Endodermal cell (in vitro differentiated cells): ENCODE measurements at regions not wholly inside any gene's neighbourhood (a gene's known extent, or its start where the extent isn't known, plus 50 kb on each side); places are given as distances from the start of the nearest gene placed in this dataset.

Experiments used
- DNase-seq: peaks from one replicate; pipeline ENCODE4 v3.0.0-alpha.2; 2017
- H3K27ac ChIP-seq: 2 replicates; pipeline ENCODE4 v1.5.1; 2013; ENCODE audit warnings: mild to moderate bottlenecking, low read depth, low read length, moderate library complexity
- H3K27me3 ChIP-seq: 2 replicates; pipeline ENCODE4 v1.6.1; 2013; ENCODE audit warnings: mild to moderate bottlenecking, low read length, moderate library complexity; ENCODE audit not compliant: insufficient read depth, control insufficient read depth, poor library complexity, severe bottlenecking
- H3K36me3 ChIP-seq: 2 replicates; pipeline ENCODE4 v1.7.0; 2013; ENCODE audit warnings: mild to moderate bottlenecking, low read length, moderate library complexity; ENCODE audit not compliant: control insufficient read depth, insufficient read depth
- H3K4me1 ChIP-seq: one replicate; pipeline ENCODE4 v1.7.0; 2013; ENCODE audit warnings: low read length; ENCODE audit not compliant: control insufficient read depth, insufficient read depth
- H3K4me3 ChIP-seq: 2 replicates; pipeline ENCODE4 v1.5.1; 2013; ENCODE audit warnings: mild to moderate bottlenecking, low read length, moderate library complexity
- H3K9ac ChIP-seq: 2 replicates; pipeline ENCODE4 v1.6.1; 2013; ENCODE audit warnings: mild to moderate bottlenecking, low read length, moderate library complexity; ENCODE audit not compliant: poor library complexity, severe bottlenecking; ENCODE audit errors: extremely low read depth
- H3K9me3 ChIP-seq: 2 replicates; pipeline ENCODE4 v1.6.1; 2013; ENCODE audit warnings: mild to moderate bottlenecking, low read length, moderate library complexity; ENCODE audit not compliant: control insufficient read depth
- H3K27ac Mint-ChIP-seq: 2 replicates; pipeline ENCODE4 v1.8.0; 2020; ENCODE audit warnings: mixed read lengths
- H3K27me3 Mint-ChIP-seq: 2 replicates; pipeline ENCODE4 v1.8.0; 2021; ENCODE audit warnings: mild to moderate bottlenecking, mixed read lengths; ENCODE audit not compliant: insufficient read depth
- H3K36me3 Mint-ChIP-seq: 2 replicates; pipeline ENCODE4 v1.8.0; 2020; ENCODE audit warnings: low read depth, mixed read lengths
- H3K4me1 Mint-ChIP-seq: 2 replicates; pipeline ENCODE4 v1.8.0; 2020; ENCODE audit warnings: mixed read lengths
- H3K4me3 Mint-ChIP-seq: 2 replicates; pipeline ENCODE4 v1.8.0; 2020; ENCODE audit warnings: mild to moderate bottlenecking, moderate library complexity, mixed read lengths
- H3K9me3 Mint-ChIP-seq: 2 replicates; pipeline ENCODE4 v1.8.0; 2020; ENCODE audit warnings: mild to moderate bottlenecking, mixed read lengths
- WGBS, 2 experiments: methylation state at CpG; one replicate each; pipeline versions ENCODE4 v1.1.5 to v1.1.7; 2013; ENCODE audit warnings: missing lambda C conversion rate in 2 of 2, mixed read lengths in 1 of 2; ENCODE audit not compliant: insufficient coverage in 1 of 2, insufficient read length in 1 of 2; 5-methylcytosine and 5-hydroxymethylcytosine counted together
- TF ChIP-seq, protein P1 (sequence below): fragments of 200-600 bp; sonication (generic); conservative IDR thresholded peaks from 2 replicates; pipeline ENCODE4 v1.5.0; 2021; ENCODE audit warnings: antibody characterized with exemption, mild to moderate bottlenecking

DNA sequence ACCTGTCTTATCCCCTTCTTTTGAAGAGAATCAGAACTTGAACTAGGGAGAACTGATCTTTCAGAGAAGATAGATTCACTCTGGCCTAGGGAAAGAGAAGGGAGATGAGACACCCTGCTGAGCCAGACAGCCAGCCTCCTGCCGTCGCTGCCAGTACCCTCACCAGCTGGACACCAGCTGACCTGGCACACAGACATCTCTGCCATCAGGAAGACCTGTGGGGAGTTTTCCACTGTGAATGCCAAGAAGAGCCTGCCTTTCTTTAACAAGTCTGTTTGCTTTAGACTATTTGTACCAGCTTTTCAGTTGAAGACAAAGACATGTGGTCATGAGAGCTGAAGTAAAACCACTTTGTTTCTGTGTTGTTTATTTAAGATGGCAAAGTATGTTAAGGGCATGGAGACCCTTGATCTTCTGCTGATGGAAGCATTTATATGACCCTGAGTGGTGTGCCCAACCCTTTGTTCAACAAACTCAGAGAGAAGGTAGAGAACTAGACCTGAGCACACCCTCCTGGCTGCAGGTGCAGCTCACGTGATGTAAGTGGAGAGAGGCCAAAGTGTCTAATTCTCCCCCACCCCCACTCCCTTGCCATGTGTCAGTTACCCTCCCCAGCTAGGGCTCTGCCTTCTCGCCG is 82.3 kb upstream of the SLC24A3 start:
- Mint-ChIP-seq H3K4me3 (no peak overlapping the region), H3K4me1 (no peaks in the 10 kb centered on the region), H3K36me3 (no peaks in the 10 kb centered on the region), H3K9me3 (peaks cover under 1% of the 10 kb centered on the region), H3K27me3 (no peaks in the 10 kb centered on the region), H3K27ac (no peak overlapping the region)
- no peaks in the 10 kb centered on the region for H3K4me1 ChIP-seq
- no peak for DNase-seq
- TF ChIP-seq, protein P1, sequence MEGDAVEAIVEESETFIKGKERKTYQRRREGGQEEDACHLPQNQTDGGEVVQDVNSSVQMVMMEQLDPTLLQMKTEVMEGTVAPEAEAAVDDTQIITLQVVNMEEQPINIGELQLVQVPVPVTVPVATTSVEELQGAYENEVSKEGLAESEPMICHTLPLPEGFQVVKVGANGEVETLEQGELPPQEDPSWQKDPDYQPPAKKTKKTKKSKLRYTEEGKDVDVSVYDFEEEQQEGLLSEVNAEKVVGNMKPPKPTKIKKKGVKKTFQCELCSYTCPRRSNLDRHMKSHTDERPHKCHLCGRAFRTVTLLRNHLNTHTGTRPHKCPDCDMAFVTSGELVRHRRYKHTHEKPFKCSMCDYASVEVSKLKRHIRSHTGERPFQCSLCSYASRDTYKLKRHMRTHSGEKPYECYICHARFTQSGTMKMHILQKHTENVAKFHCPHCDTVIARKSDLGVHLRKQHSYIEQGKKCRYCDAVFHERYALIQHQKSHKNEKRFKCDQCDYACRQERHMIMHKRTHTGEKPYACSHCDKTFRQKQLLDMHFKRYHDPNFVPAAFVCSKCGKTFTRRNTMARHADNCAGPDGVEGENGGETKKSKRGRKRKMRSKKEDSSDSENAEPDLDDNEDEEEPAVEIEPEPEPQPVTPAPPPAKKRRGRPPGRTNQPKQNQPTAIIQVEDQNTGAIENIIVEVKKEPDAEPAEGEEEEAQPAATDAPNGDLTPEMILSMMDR = no peak
- no peaks in the 10 kb centered on the region for H3K36me3 ChIP-seq
- H3K4me3 ChIP-seq = no peak overlapping the region
- H3K9me3 ChIP-seq = no peaks in the 10 kb centered on the region
- WGBS, 2 experiments = 75 to 94% methylated on average over 3 to 5 of the region's 5 CpGs
- H3K27ac ChIP-seq = no peak overlapping the region
- no peaks in the 10 kb centered on the region for H3K27me3 ChIP-seq
- no peak overlapping the region for H3K9ac ChIP-seq

DNA sequence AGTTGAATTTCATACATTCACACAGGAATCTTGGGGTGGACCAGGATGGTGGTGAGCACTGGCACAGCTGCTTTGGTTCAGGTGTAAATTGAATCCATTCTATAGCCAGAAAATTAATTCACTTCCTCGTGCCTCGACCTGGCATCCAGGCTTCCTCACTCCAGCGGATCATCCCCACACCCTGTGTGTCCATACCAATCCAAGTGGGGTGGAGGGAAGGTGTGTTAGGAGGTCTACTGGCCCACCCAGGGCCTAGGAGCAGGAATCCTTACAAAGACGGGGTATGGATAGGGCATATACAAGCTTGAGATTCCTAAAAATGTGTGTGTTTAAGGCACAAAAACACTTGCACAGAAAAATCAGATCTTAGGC is 81.8 kb upstream of the SLC24A3 start:
- H3K27me3 ChIP-seq = no peaks in the 10 kb centered on the region
- Mint-ChIP-seq H3K27ac (no peak overlapping the region), H3K27me3 (no peaks in the 10 kb centered on the region), H3K36me3 (no peaks in the 10 kb centered on the region), H3K9me3 (peaks cover 4% of the 10 kb centered on the region), H3K4me1 (no peaks in the 10 kb centered on the region), H3K4me3 (no peak overlapping the region)
- DNase-seq = no peak
- H3K36me3 ChIP-seq = no peaks in the 10 kb centered on the region
- no peak overlapping the region for H3K4me3 ChIP-seq
- no peaks in the 10 kb centered on the region for H3K4me1 ChIP-seq
- TF ChIP-seq, protein P1 = no peak
- no peak overlapping the region for H3K27ac ChIP-seq
- 93 to 100% methylated on average over 1 to 3 of the region's 4 CpGs for WGBS, 2 experiments
- no peaks in the 10 kb centered on the region for H3K9me3 ChIP-seq
- no peak overlapping the region for H3K9ac ChIP-seq

DNA sequence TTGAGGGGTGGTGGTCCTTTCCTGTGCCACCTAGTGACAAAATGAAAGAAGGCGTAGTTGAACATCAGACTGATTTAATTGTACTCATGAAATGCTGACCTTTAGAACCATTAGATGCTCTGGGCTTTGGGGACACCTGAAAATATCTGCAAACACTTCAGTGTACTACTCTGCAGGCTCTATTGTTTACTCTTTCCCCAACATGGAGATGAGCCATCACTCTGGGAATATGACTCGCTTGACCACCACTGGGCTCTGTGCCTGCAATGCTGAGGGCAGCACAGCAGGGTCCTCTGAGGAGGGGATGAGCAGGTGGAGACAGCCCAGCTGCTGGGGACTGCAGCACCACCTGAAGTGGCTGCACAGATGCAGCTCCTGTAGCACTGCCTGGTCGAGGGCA is 74.8 kb upstream of the SLC24A3 start:
- Histone ChIP-seq H3K36me3 (no peaks in the 10 kb centered on the region), H3K9ac (no peak overlapping the region), H3K9me3 (peaks cover 16% of the 10 kb centered on the region), H3K4me1 (no peaks in the 10 kb centered on the region), H3K4me3 (no peak overlapping the region), H3K27ac (no peak overlapping the region), H3K27me3 (peaks cover 9% of the 10 kb centered on the region)
- WGBS, 2 experiments = 81 to 100% methylated on average over 1 to 3 of the region's 3 CpGs
- Mint-ChIP-seq H3K9me3 (peaks cover 58% of the 10 kb centered on the region), H3K27ac (no peak overlapping the region), H3K27me3 (peaks cover 7% of the 10 kb centered on the region), H3K36me3 (no peaks in the 10 kb centered on the region), H3K4me3 (no peak overlapping the region), H3K4me1 (no peaks in the 10 kb centered on the region)
- TF ChIP-seq, protein P1 = no peak
- DNase-seq = no peak
